ENCODE measurements at regions not wholly inside any gene's neighbourhood (a gene's known extent, or its start where the extent isn't known, plus 50 kb on each side); places are given as distances from the start of the nearest gene placed in this dataset.

DNA sequence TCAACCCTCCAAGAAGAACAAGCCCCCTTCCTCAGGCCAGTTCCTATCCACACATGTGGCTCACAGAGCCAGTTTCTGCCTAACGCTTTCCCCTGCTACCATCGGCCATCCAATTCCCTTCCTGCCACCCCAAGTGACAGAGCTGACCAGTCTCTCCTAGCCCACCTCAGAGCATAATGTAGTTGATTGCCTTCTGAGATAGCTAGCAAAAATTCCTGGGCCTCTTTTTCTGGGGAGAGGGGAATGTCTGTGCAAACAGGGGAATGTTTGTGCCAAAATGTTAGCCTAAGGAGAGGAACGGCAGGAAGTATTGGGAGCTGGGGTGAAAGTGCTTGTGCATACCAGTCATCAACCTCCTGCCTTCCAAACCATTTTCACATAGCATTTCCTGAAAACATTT is 157.0 kb downstream of the PJA2 start (continued):
- TF ChIP-seq, protein P1, sequence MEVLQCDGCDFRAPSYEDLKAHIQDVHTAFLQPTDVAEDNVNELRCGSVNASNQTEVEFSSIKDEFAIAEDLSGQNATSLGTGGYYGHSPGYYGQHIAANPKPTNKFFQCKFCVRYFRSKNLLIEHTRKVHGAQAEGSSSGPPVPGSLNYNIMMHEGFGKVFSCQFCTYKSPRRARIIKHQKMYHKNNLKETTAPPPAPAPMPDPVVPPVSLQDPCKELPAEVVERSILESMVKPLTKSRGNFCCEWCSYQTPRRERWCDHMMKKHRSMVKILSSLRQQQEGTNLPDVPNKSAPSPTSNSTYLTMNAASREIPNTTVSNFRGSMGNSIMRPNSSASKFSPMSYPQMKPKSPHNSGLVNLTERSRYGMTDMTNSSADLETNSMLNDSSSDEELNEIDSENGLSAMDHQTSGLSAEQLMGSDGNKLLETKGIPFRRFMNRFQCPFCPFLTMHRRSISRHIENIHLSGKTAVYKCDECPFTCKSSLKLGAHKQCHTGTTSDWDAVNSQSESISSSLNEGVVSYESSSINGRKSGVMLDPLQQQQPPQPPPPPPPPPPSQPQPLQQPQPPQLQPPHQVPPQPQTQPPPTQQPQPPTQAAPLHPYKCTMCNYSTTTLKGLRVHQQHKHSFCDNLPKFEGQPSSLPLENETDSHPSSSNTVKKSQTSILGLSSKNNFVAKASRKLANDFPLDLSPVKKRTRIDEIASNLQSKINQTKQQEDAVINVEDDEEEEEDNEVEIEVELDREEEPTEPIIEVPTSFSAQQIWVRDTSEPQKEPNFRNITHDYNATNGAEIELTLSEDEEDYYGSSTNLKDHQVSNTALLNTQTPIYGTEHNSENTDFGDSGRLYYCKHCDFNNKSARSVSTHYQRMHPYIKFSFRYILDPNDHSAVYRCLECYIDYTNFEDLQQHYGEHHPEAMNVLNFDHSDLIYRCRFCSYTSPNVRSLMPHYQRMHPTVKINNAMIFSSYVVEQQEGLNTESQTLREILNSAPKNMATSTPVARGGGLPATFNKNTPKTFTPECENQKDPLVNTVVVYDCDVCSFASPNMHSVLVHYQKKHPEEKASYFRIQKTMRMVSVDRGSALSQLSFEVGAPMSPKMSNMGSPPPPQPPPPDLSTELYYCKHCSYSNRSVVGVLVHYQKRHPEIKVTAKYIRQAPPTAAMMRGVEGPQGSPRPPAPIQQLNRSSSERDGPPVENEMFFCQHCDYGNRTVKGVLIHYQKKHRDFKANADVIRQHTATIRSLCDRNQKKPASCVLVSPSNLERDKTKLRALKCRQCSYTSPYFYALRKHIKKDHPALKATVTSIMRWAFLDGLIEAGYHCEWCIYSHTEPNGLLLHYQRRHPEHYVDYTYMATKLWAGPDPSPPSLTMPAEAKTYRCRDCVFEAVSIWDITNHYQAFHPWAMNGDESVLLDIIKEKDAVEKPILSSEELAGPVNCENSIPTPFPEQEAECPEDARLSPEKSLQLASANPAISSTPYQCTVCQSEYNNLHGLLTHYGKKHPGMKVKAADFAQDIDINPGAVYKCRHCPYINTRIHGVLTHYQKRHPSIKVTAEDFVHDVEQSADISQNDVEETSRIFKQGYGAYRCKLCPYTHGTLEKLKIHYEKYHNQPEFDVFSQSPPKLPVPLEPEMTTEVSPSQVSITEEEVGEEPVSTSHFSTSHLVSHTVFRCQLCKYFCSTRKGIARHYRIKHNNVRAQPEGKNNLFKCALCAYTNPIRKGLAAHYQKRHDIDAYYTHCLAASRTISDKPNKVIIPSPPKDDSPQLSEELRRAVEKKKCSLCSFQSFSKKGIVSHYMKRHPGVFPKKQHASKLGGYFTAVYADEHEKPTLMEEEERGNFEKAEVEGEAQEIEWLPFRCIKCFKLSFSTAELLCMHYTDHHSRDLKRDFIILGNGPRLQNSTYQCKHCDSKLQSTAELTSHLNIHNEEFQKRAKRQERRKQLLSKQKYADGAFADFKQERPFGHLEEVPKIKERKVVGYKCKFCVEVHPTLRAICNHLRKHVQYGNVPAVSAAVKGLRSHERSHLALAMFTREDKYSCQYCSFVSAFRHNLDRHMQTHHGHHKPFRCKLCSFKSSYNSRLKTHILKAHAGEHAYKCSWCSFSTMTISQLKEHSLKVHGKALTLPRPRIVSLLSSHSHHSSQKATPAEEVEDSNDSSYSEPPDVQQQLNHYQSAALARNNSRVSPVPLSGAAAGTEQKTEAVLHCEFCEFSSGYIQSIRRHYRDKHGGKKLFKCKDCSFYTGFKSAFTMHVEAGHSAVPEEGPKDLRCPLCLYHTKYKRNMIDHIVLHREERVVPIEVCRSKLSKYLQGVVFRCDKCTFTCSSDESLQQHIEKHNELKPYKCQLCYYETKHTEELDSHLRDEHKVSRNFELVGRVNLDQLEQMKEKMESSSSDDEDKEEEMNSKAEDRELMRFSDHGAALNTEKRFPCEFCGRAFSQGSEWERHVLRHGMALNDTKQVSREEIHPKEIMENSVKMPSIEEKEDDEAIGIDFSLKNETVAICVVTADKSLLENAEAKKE (CRISPR knock-in tag; IDR thresholded peaks at IDR 0.05) = no peak
- TF ChIP-seq EZH2 (IDR thresholded peaks at IDR 0.05; ENCODE audit: low read depth, unreplicated experiment) = no peak
- no peak for TF ChIP-seq CREB1 (CRISPR knock-in tag; IDR thresholded peaks at IDR 0.05; ENCODE audit: low read depth)

DNA sequence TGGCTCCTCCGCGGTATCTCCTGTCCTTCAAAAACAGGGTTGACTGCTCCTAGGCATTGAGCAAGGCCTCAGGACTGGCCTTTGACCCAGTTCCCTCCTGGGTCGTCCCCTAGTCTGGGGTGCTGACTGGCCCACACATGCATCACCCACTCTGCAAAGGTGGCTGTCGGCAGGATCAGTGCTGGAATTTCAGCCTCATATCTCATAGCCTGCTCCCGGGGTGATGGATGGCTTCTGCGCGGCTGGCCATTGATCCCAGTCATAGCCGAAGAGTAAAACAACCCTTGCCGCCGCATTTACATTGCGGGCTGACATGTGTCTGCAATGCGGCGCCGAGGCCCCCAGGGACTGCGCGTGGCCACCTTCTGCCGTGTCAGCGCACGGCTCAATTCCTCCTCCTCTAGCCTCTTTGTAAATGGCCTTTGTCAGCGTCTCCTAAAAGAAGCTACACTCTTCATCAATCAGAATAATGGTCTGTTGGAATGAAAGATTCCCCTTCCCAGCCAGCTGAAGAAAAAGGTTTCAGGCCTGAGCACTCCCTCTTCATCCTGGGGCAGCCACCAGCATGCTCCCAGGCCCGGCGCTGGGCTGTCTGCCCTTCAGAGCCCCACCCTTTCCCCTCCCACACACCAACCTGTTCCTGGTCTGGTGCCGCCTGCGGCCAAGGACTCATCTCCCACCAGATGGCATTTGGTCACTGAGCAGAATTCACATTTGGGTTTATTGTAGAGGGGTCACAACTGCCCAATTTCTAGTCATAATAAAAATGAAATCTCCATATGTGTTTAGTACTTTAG is 159.0 kb downstream of the PJA2 start:
- DNase-seq (ENCODE audit: low spot score) = no peak
- TF ChIP-seq, protein P2, sequence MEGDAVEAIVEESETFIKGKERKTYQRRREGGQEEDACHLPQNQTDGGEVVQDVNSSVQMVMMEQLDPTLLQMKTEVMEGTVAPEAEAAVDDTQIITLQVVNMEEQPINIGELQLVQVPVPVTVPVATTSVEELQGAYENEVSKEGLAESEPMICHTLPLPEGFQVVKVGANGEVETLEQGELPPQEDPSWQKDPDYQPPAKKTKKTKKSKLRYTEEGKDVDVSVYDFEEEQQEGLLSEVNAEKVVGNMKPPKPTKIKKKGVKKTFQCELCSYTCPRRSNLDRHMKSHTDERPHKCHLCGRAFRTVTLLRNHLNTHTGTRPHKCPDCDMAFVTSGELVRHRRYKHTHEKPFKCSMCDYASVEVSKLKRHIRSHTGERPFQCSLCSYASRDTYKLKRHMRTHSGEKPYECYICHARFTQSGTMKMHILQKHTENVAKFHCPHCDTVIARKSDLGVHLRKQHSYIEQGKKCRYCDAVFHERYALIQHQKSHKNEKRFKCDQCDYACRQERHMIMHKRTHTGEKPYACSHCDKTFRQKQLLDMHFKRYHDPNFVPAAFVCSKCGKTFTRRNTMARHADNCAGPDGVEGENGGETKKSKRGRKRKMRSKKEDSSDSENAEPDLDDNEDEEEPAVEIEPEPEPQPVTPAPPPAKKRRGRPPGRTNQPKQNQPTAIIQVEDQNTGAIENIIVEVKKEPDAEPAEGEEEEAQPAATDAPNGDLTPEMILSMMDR (conservative IDR thresholded peaks at IDR 0.05; ENCODE audit: low read depth in 2 of 2) = no peak
- no peak for TF ChIP-seq JUNB (IDR thresholded peaks at IDR 0.05; ENCODE audit: unreplicated experiment)
- TF ChIP-seq, protein P3, sequence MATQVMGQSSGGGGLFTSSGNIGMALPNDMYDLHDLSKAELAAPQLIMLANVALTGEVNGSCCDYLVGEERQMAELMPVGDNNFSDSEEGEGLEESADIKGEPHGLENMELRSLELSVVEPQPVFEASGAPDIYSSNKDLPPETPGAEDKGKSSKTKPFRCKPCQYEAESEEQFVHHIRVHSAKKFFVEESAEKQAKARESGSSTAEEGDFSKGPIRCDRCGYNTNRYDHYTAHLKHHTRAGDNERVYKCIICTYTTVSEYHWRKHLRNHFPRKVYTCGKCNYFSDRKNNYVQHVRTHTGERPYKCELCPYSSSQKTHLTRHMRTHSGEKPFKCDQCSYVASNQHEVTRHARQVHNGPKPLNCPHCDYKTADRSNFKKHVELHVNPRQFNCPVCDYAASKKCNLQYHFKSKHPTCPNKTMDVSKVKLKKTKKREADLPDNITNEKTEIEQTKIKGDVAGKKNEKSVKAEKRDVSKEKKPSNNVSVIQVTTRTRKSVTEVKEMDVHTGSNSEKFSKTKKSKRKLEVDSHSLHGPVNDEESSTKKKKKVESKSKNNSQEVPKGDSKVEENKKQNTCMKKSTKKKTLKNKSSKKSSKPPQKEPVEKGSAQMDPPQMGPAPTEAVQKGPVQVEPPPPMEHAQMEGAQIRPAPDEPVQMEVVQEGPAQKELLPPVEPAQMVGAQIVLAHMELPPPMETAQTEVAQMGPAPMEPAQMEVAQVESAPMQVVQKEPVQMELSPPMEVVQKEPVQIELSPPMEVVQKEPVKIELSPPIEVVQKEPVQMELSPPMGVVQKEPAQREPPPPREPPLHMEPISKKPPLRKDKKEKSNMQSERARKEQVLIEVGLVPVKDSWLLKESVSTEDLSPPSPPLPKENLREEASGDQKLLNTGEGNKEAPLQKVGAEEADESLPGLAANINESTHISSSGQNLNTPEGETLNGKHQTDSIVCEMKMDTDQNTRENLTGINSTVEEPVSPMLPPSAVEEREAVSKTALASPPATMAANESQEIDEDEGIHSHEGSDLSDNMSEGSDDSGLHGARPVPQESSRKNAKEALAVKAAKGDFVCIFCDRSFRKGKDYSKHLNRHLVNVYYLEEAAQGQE (IDR thresholded peaks at IDR 0.05; ENCODE audit: unreplicated experiment) = no peak
- no peak for TF ChIP-seq STAT1 (IDR thresholded peaks at IDR 0.05; ENCODE audit: unreplicated experiment)
- no peak for TF ChIP-seq POLR2AphosphoS5 (IDR thresholded peaks at IDR 0.05; ENCODE audit: low read depth)
- TF ChIP-seq NANOG (IDR thresholded peaks at IDR 0.05; ENCODE audit: borderline replicate concordance) = no peak
- no peak for TF ChIP-seq ZNF114 (CRISPR knock-in tag; IDR thresholded peaks at IDR 0.05)
- TF ChIP-seq ZNF331 (CRISPR knock-in tag; IDR thresholded peaks at IDR 0.05; ENCODE audit: low read depth) = no peak
- TF ChIP-seq EZH2 (IDR thresholded peaks at IDR 0.05; ENCODE audit: low read depth, unreplicated experiment) = no peak
- Histone ChIP-seq H3K4me2 (no peak overlapping the region), H3K27me3 (ENCODE audit: insufficient read depth) (no peaks in the 10 kb centered on the region), H3K9me2 (ENCODE audit: insufficient read depth) (no peaks in the 10 kb centered on the region), H2AFZ (no peak overlapping the region), H3K27ac (ENCODE audit: low read depth) (no peak overlapping the region), H3K4me3 (no peak overlapping the region), H3K4me1 (ENCODE audit: insufficient read depth) (no peaks in the 10 kb centered on the region), H3K36me3 (ENCODE audit: insufficient read depth) (no peaks in the 10 kb centered on the region), H3F3A (replicated peaks; ENCODE audit: low read depth) (no peaks in the 10 kb centered on the region), H3K79me2 (replicated peaks; ENCODE audit: insufficient read depth) (no peaks in the 10 kb centered on the region), H4K20me1 (replicated peaks; ENCODE audit: insufficient read depth) (no peaks in the 10 kb centered on the region)
- peaks cover 5% of the 10 kb centered on the region for H3K27me3 Mint-ChIP-seq (ENCODE audit: insufficient read depth, low read depth, poor library complexity)
- no peaks in the 10 kb centered on the region for H3K4me1 Mint-ChIP-seq
- no peak overlapping the region for H3K4me3 Mint-ChIP-seq
- ATAC-seq = no peak; the same call in 2 of the 3 replicates
- no peak overlapping the region for H3K27ac Mint-ChIP-seq
- peaks cover 6% of the 10 kb centered on the region for H3K36me3 Mint-ChIP-seq (ENCODE audit: low read depth)
- H3K9me3 Mint-ChIP-seq = peaks cover 12% of the 10 kb centered on the region

Measured in GM23338 (cell line).